ENCODE measurements at regions not wholly inside any gene's neighbourhood (a gene's known extent, or its start where the extent isn't known, plus 50 kb on each side); places are given as distances from the start of the nearest gene placed in this dataset.

DNA sequence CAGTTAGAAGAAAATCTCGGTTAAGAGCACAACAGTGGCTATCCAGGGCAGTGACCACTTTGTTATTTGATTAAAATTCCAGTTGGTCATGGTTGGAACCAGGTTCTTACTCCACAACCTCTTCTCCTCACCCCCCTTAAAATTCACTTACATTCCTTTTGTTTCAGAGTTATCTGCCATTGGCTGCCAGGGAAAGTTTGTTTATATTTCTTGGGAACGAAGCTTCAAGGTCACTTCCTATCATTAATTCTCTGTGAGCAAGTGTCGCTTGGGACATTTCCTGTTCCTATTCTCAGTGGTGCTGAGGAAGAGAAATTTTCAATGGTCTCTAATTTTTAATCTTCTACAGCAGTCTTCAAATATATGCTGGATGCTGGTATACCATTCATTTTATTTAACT, 121.1 kb upstream of the COL21A1 start:
- H3K4me3 ChIP-seq = no peak overlapping the region
- no peaks in the 10 kb centered on the region for H3K36me3 ChIP-seq
- intact Hi-C loops (cut with DNase I; ENCODE audit: low total_unique reads) = no loop called here
- TF ChIP-seq, protein P1, sequence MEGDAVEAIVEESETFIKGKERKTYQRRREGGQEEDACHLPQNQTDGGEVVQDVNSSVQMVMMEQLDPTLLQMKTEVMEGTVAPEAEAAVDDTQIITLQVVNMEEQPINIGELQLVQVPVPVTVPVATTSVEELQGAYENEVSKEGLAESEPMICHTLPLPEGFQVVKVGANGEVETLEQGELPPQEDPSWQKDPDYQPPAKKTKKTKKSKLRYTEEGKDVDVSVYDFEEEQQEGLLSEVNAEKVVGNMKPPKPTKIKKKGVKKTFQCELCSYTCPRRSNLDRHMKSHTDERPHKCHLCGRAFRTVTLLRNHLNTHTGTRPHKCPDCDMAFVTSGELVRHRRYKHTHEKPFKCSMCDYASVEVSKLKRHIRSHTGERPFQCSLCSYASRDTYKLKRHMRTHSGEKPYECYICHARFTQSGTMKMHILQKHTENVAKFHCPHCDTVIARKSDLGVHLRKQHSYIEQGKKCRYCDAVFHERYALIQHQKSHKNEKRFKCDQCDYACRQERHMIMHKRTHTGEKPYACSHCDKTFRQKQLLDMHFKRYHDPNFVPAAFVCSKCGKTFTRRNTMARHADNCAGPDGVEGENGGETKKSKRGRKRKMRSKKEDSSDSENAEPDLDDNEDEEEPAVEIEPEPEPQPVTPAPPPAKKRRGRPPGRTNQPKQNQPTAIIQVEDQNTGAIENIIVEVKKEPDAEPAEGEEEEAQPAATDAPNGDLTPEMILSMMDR (IDR thresholded peaks at IDR 0.05) = no peak
- TF ChIP-seq POLR2AphosphoS5 (IDR thresholded peaks at IDR 0.05) (no peak), POLR2A (IDR thresholded peaks at IDR 0.05) (no peak), EP300 (IDR thresholded peaks at IDR 0.05) (no peak)
- H3K4me1 ChIP-seq = peaks cover 15 to 50% (median 37%) of the 10 kb centered on the region in 4 donors
- H3K9me3 ChIP-seq = no peaks in the 10 kb centered on the region
- DNase-seq = peak in 1 of 2 donors; percentile 41
- WGBS, 5 donors = 45 to 63% (median 57%) methylated on average over 3 of the region's 3 CpGs
- peak overlapping the region in 1 of 5 donors; percentile 84 for H3K27ac ChIP-seq
- no peaks in the 10 kb centered on the region for H3K27me3 ChIP-seq

DNA sequence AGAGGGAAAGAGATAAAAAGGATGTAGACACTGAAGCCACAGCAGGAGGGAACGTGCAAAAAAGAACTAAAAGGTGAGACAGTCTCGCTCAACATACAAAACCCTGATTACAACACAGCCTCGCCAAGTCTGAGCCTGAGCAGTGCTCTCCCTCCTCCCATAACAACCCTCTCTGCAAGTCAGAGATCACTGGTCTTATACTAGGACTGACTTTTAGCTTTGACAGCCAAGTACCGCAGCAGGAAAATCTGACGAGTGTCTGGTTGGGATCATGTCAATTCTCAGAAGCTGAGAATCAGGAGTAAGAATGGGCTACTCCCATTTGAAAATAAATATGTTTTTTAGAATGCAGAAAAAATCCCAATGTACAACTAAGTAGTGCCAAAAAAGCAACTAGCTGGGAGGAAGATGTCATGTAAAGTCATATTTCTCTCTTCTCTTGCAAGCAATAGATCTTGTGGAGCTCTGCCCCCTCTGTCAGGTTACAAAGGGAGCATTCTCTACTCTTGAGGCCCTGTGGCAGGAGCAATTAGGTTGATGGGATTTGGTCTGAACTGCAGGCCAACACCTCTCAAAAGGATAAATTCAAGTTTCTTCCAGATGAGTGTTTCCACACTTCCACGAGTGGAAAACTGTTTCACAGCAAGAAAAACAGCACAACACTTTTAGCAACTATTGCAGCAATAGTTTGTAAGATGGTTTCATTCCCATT, 118.9 kb upstream of the COL21A1 start:
- H3K27me3 ChIP-seq = no peaks in the 10 kb centered on the region
- 66 to 81% (median 73%) methylated on average over 6 of the region's 6 CpGs for WGBS, 5 donors
- H3K36me3 ChIP-seq = no peaks in the 10 kb centered on the region
- intact Hi-C loops (cut with DNase I; ENCODE audit: low total_unique reads) = no loop called here
- H3K4me1 ChIP-seq = peaks cover 9 to 30% (median 21%) of the 10 kb centered on the region in 4 donors
- peak in 1 of 2 donors; percentile 65 for DNase-seq
- no peaks in the 10 kb centered on the region for H3K9me3 ChIP-seq
- TF ChIP-seq POLR2A (IDR thresholded peaks at IDR 0.05) (no peak), POLR2AphosphoS5 (IDR thresholded peaks at IDR 0.05) (no peak), EP300 (IDR thresholded peaks at IDR 0.05) (no peak)
- TF ChIP-seq, protein P1 (IDR thresholded peaks at IDR 0.05) = no peak
- no peak overlapping the region for H3K27ac ChIP-seq
- no peak overlapping the region for H3K4me3 ChIP-seq

DNA sequence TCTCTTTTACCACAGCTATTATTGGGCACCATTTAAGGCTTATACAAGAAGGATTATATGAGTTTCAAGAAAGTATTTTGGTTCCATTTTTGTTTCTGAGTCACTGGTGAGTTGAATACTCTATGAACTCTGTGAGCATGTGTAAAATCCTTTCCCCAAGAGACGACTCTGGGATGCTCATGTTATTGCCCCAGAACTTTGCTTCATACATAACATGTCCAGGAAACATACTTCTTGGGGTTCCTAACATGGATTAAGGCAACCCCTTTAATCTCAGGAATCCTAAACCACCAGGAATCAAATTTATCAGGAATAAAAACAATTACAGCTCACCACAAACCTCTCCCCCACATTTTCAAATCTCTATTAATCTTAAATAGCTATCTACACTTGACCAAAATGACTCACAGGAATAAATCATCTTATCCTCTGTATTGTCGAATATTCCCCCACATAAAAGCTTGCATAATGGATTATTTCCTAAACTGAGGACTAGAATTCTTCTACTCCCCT, 117.5 kb upstream of the COL21A1 start:
- Histone ChIP-seq H3K9me3 (no peaks in the 10 kb centered on the region), H3K4me1 (peaks cover 0 to 16% (median 8%) of the 10 kb centered on the region in 4 donors), H3K27ac (no peak overlapping the region), H3K27me3 (no peaks in the 10 kb centered on the region), H3K4me3 (no peak overlapping the region), H3K36me3 (no peaks in the 10 kb centered on the region)
- TF ChIP-seq EP300 (IDR thresholded peaks at IDR 0.05) (no peak), POLR2A (IDR thresholded peaks at IDR 0.05) (no peak), POLR2AphosphoS5 (IDR thresholded peaks at IDR 0.05) (no peak)
- TF ChIP-seq, protein P1 (IDR thresholded peaks at IDR 0.05) = no peak
- intact Hi-C loops (cut with DNase I; ENCODE audit: low total_unique reads) = no loop called here
- WGBS, 5 donors = 38 to 54% (median 49%) methylated on average over 2 of the region's 2 CpGs
- DNase-seq = no peak

DNA sequence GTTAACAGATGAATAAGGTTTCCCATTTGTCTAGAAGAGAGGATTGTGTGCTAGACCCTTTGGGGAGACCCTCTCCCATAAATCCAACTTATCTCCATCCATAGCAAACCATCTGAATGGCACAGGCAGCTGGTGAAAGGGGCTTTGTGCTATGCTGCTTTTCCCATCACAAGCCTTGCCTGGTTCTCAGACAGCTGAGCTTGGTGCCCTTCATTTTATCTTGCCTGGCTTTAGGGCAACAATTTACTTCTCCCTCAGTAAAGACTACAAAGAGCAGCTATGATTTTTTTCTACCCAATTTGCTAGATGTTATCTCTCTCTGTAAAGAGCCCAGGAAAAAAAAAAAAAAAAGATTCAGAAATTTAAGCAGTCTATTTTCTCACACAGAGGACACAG, 117.0 kb upstream of the COL21A1 start:
- DNase-seq = no peak
- H3K4me1 ChIP-seq = peaks cover 0 to 15% (median 6%) of the 10 kb centered on the region in 4 donors
- no peak overlapping the region for H3K4me3 ChIP-seq
- H3K9me3 ChIP-seq = no peaks in the 10 kb centered on the region
- no peaks in the 10 kb centered on the region for H3K27me3 ChIP-seq
- TF ChIP-seq POLR2A (IDR thresholded peaks at IDR 0.05) = no peak
- H3K27ac ChIP-seq = peak overlapping the region in 1 of 5 donors; percentile 10
- intact Hi-C loops (cut with DNase I; ENCODE audit: low total_unique reads) = no loop called here
- no peaks in the 10 kb centered on the region for H3K36me3 ChIP-seq

Measured in stomach (tissue), 8 donors.